Keratinocyte (primary cell): ENCODE measurements at regions not wholly inside any gene's neighbourhood (a gene's known extent, or its start where the extent isn't known, plus 50 kb on each side); places are given as distances from the start of the nearest gene placed in this dataset.

Experiments used
- DNase-seq: peaks from one replicate; pipeline ENCODE4 v3.0.0-alpha.2; 2011; ENCODE audit warnings: low read depth, missing footprints, low spot score
- FAIRE-seq: peaks from 2 replicates; lab custom pipeline; 2011; peaks lifted over from hg19 to GRCh38; lab: Jason Lieb, UNC
- H2AFZ ChIP-seq: 2 replicates; pipeline ENCODE4 v1.6.0; 2012; ENCODE audit warnings: low read length, control low read depth, inconsistent platforms; ENCODE audit not compliant: control insufficient read depth
- H3K27ac ChIP-seq: 2 replicates; pipeline ENCODE4 v1.5.1; 2011; ENCODE audit warnings: low read length; ENCODE audit not compliant: control insufficient read depth, insufficient read depth
- H3K27me3 ChIP-seq: 3 replicates; pipeline ENCODE4 v1.6.0; 2011; ENCODE audit warnings: low read length; ENCODE audit not compliant: control insufficient read depth, insufficient read depth; ENCODE audit errors: extremely low read depth
- H3K36me3 ChIP-seq, 2 experiments: 2 replicates in 1 of 2; 3 replicates in 1 of 2; pipeline ENCODE4 v1.5.1; 2011; ENCODE audit warnings: low read length in 2 of 2, mild to moderate bottlenecking in 1 of 2; ENCODE audit not compliant: control insufficient read depth in 2 of 2, insufficient read depth in 2 of 2; ENCODE audit errors: extremely low read depth in 1 of 2
- H3K4me1 ChIP-seq: 3 replicates; pipeline ENCODE4 v1.5.1; 2011; ENCODE audit warnings: low read length; ENCODE audit not compliant: control insufficient read depth, insufficient read depth; ENCODE audit errors: extremely low read depth
- H3K4me2 ChIP-seq: 3 replicates; pipeline ENCODE4 v1.6.0; 2011; ENCODE audit warnings: low read depth, low read length; ENCODE audit not compliant: control insufficient read depth, insufficient read depth; ENCODE audit errors: extremely low read depth
- H3K4me3 ChIP-seq, 3 experiments: fragments of 200-600 bp in 1 of 3; sonication (generic) in 1 of 3; 2 replicates in 2 of 3; 3 replicates in 1 of 3; pipeline ENCODE4 v1.5.1; 2011 to 2016; ENCODE audit warnings: low read length in 3 of 3, mild to moderate bottlenecking in 3 of 3, control low read depth in 2 of 3, inconsistent platforms in 1 of 3, low read depth in 1 of 3, mixed read lengths in 1 of 3, mixed run types in 1 of 3, moderate library complexity in 1 of 3; ENCODE audit not compliant: control insufficient read depth in 2 of 3, insufficient read depth in 2 of 3; ENCODE audit errors: extremely low read depth in 1 of 3
- H3K79me2 ChIP-seq: 2 replicates; pipeline ENCODE4 v1.6.0; 2012; ENCODE audit warnings: low read length; ENCODE audit not compliant: control insufficient read depth, insufficient read depth
- H3K9ac ChIP-seq: 3 replicates; pipeline ENCODE4 v1.6.0; 2011; ENCODE audit warnings: low read length; ENCODE audit not compliant: control insufficient read depth, insufficient read depth; ENCODE audit errors: extremely low read depth
- H3K9me1 ChIP-seq: 3 replicates; pipeline ENCODE4 v1.6.0; 2011; ENCODE audit warnings: low read length; ENCODE audit not compliant: control insufficient read depth, insufficient read depth; ENCODE audit errors: extremely low read depth
- H3K9me3 ChIP-seq: 2 replicates; pipeline ENCODE4 v1.5.1; 2012; ENCODE audit warnings: low read depth, low read length; ENCODE audit not compliant: control insufficient read depth
- H4K20me1 ChIP-seq: 3 replicates; pipeline ENCODE4 v1.6.0; 2011; ENCODE audit warnings: low read length; ENCODE audit not compliant: control insufficient read depth, insufficient read depth; ENCODE audit errors: extremely low read depth
- EZH2 ChIP-seq: IDR thresholded peaks from one replicate; pipeline ENCODE4 v1.6.1; 2012; ENCODE audit warnings: inconsistent platforms, mild to moderate bottlenecking, low read length, moderate library complexity
- dilution Hi-C: fragments of 300-500 bp; cut with MboI; formaldehyde crosslinking; loops from one replicate; pipeline ENCODE4 v1.7.0; 2020; ENCODE audit warnings: low sequenced_read_pairs; ENCODE audit not compliant: extremely low pct_ligation_motif_present
- TF ChIP-seq, protein P1 (sequence below), 3 experiments: IDR thresholded peaks in 1 of 3; conservative IDR thresholded peaks in 1 of 3; optimal IDR thresholded peaks in 1 of 3; 2 replicates in 2 of 3; 3 replicates in 1 of 3; pipeline versions ENCODE3 to v1.5.1; 2011; ENCODE audit warnings: low read length in 3 of 3, mild to moderate bottlenecking in 3 of 3, moderate library complexity in 2 of 3, control low read depth in 1 of 3, inconsistent platforms in 1 of 3; ENCODE audit not compliant: insufficient read depth in 2 of 3; ENCODE audit errors: extremely low read depth in 1 of 3

DNA sequence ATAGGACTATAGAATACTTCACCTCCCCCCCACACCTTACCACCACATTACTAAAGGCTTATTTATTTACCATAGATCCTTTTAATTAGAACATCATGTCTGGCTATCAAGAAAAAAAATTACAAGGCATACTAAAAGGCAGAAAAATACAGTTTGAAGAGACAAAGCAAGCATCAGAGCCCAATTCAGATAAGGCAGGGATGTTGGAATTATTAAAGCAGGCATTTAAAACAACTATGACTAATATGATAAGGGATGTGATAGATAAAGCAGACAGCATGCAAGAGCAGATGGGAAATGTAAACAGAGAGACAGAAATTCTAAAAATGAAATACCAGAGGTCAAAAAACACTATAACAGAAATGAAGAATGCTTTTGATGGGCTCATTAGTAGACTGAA lies 55.4 kb upstream of the SMIM21 start:
- Histone ChIP-seq H3K36me3 (no peaks in the 10 kb centered on the region), H3K4me1 (no peaks in the 10 kb centered on the region), H3K9me3 (peaks cover 3% of the 10 kb centered on the region), H3K9me1 (no peaks in the 10 kb centered on the region), H3K27ac (no peak overlapping the region), H3K9ac (no peak overlapping the region), H3K27me3 (no peaks in the 10 kb centered on the region), H4K20me1 (no peaks in the 10 kb centered on the region), H2AFZ (no peak overlapping the region), H3K4me2 (no peak overlapping the region), H3K79me2 (no peaks in the 10 kb centered on the region), H3K4me3 (no peak overlapping the region)
- no peak for FAIRE-seq
- dilution Hi-C loops = no loop called here
- no peak for DNase-seq
- TF ChIP-seq EZH2 = no peak
- TF ChIP-seq, protein P1, sequence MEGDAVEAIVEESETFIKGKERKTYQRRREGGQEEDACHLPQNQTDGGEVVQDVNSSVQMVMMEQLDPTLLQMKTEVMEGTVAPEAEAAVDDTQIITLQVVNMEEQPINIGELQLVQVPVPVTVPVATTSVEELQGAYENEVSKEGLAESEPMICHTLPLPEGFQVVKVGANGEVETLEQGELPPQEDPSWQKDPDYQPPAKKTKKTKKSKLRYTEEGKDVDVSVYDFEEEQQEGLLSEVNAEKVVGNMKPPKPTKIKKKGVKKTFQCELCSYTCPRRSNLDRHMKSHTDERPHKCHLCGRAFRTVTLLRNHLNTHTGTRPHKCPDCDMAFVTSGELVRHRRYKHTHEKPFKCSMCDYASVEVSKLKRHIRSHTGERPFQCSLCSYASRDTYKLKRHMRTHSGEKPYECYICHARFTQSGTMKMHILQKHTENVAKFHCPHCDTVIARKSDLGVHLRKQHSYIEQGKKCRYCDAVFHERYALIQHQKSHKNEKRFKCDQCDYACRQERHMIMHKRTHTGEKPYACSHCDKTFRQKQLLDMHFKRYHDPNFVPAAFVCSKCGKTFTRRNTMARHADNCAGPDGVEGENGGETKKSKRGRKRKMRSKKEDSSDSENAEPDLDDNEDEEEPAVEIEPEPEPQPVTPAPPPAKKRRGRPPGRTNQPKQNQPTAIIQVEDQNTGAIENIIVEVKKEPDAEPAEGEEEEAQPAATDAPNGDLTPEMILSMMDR (optimal IDR thresholded peaks at IDR 0.05 in 1 of 3, IDR thresholded peaks at IDR 0.05 in 1 of 3, conservative IDR thresholded peaks at IDR 0.05 in 1 of 3; ENCODE audit: extremely low read depth in 1 of 3, insufficient read depth in 2 of 3, low read length in 3 of 3) = no peak

DNA sequence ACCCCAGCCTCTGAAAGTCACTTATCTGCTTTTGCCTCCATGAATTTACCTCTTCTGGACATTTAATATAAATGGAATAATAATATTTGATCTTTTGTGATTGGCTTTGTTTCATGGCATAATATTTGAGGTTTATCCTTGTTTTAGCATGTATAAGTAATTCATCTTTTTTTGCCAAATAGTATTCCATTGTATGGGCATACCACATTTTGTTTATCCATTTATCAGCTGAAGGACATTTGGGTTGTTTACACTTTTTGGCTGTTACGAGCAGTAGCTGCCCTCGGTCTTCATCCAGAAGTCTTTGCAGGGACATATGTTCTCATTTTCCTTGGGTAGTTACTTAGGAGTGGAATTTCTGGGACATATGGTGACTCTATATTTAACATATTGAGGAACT lies 53.0 kb upstream of the SMIM21 start:
- dilution Hi-C loops = no loop called here
- Histone ChIP-seq H3K4me1 (no peaks in the 10 kb centered on the region), H3K4me3 (no peak overlapping the region), H3K79me2 (no peaks in the 10 kb centered on the region), H4K20me1 (no peaks in the 10 kb centered on the region), H3K27ac (no peak overlapping the region), H2AFZ (no peak overlapping the region), H3K9me1 (no peaks in the 10 kb centered on the region), H3K9ac (no peak overlapping the region), H3K4me2 (no peak overlapping the region), H3K36me3 (no peaks in the 10 kb centered on the region), H3K27me3 (no peaks in the 10 kb centered on the region), H3K9me3 (peaks cover 3% of the 10 kb centered on the region)
- FAIRE-seq (no peak), DNase-seq (no peak)
- TF ChIP-seq EZH2 = no peak
- TF ChIP-seq, protein P1 (optimal IDR thresholded peaks at IDR 0.05 in 1 of 3, IDR thresholded peaks at IDR 0.05 in 1 of 3, conservative IDR thresholded peaks at IDR 0.05 in 1 of 3; ENCODE audit: extremely low read depth in 1 of 3, insufficient read depth in 2 of 3, low read length in 3 of 3) = no peak
